ENCODE measurements at regions not wholly inside any gene's neighbourhood (a gene's known extent, or its start where the extent isn't known, plus 50 kb on each side); places are given as distances from the start of the nearest gene placed in this dataset.
"Not testable (repeated sequence)": the region's sequence is repeated elsewhere in the genome, so short reads cannot be mapped to it uniquely, and the experiment has no call there.

- no peak for DNase-seq
- in situ Hi-C loops (cut with HindIII; ENCODE audit: low pct_ligation_motif_present, low pct_unique_long_range_greater_than_20kb, low sequenced_read_pairs), result no loop called here
These were observed 156.2 kb downstream of the ZNF621 start for GRCh38 chr3:40680685-40681657.

GRCh38 chr3:40681658-40682055 is 156.9 kb downstream of the ZNF621 start:
- in situ Hi-C loops (cut with HindIII; ENCODE audit: low pct_ligation_motif_present, low pct_unique_long_range_greater_than_20kb, low sequenced_read_pairs), result no loop called here
- DNase-seq, result no peak

GRCh38 chr3:40689837-40690236 is 165.1 kb downstream of the ZNF621 start:
- in situ Hi-C loops (cut with HindIII; ENCODE audit: low pct_ligation_motif_present, low pct_unique_long_range_greater_than_20kb, low sequenced_read_pairs), result no loop called here
- no peak for DNase-seq

- in situ Hi-C loops (cut with HindIII; ENCODE audit: low pct_ligation_motif_present, low pct_unique_long_range_greater_than_20kb, low sequenced_read_pairs), result no loop called here
- DNase-seq, result no peak
These were observed 166.1 kb downstream of the ZNF621 start for GRCh38 chr3:40690749-40691451.

GRCh38 chr3:40691452-40691861 is 166.7 kb downstream of the ZNF621 start:
- in situ Hi-C loops (cut with HindIII; ENCODE audit: low pct_ligation_motif_present, low pct_unique_long_range_greater_than_20kb, low sequenced_read_pairs), result no loop called here
- DNase-seq, result no peak

GRCh38 chr3:40695848-40696247 is 171.1 kb downstream of the ZNF621 start:
- DNase-seq, result no peak
- in situ Hi-C loops (cut with HindIII; ENCODE audit: low pct_ligation_motif_present, low pct_unique_long_range_greater_than_20kb, low sequenced_read_pairs), result no loop called here

GRCh38 chr3:40698611-40699010 is 173.9 kb downstream of the ZNF621 start:
- in situ Hi-C loops (cut with HindIII; ENCODE audit: low pct_ligation_motif_present, low pct_unique_long_range_greater_than_20kb, low sequenced_read_pairs); DNase-seq: not testable (repeated sequence)

GRCh38 chr3:40701016-40701588 is 176.3 kb downstream of the ZNF621 start:
- in situ Hi-C loops (cut with HindIII; ENCODE audit: low pct_ligation_motif_present, low pct_unique_long_range_greater_than_20kb, low sequenced_read_pairs), result no loop called here
- no peak for DNase-seq

- in situ Hi-C loops (cut with HindIII; ENCODE audit: low pct_ligation_motif_present, low pct_unique_long_range_greater_than_20kb, low sequenced_read_pairs), result no loop called here
- no peak for DNase-seq
These were observed 179.5 kb downstream of the ZNF621 start for GRCh38 chr3:40704224-40704623.

GRCh38 chr3:40705663-40706062 is 180.9 kb downstream of the ZNF621 start:
- no peak for DNase-seq
- in situ Hi-C loops (cut with HindIII; ENCODE audit: low pct_ligation_motif_present, low pct_unique_long_range_greater_than_20kb, low sequenced_read_pairs), result no loop called here

GRCh38 chr3:40713306-40713705 is 188.5 kb downstream of the ZNF621 start:
- in situ Hi-C loops (cut with HindIII; ENCODE audit: low pct_ligation_motif_present, low pct_unique_long_range_greater_than_20kb, low sequenced_read_pairs), result no loop called here
- no peak for DNase-seq

GRCh38 chr3:40713795-40714194 is 189.0 kb downstream of the ZNF621 start:
- in situ Hi-C loops (cut with HindIII; ENCODE audit: low pct_ligation_motif_present, low pct_unique_long_range_greater_than_20kb, low sequenced_read_pairs), result no loop called here
- DNase-seq, result no peak

- in situ Hi-C loops (cut with HindIII; ENCODE audit: low pct_ligation_motif_present, low pct_unique_long_range_greater_than_20kb, low sequenced_read_pairs), result no loop called here
- DNase-seq, result no peak
These were observed 190.1 kb downstream of the ZNF621 start for GRCh38 chr3:40714771-40715345.

- no peak for DNase-seq
- in situ Hi-C loops (cut with HindIII; ENCODE audit: low pct_ligation_motif_present, low pct_unique_long_range_greater_than_20kb, low sequenced_read_pairs), result no loop called here
These were observed 190.8 kb downstream of the ZNF621 start for GRCh38 chr3:40715551-40715950.

- no peak for DNase-seq
- in situ Hi-C loops (cut with HindIII; ENCODE audit: low pct_ligation_motif_present, low pct_unique_long_range_greater_than_20kb, low sequenced_read_pairs), result no loop called here
These were observed 192.7 kb downstream of the ZNF621 start for GRCh38 chr3:40717471-40717870.

- no peak for DNase-seq
- in situ Hi-C loops (cut with HindIII; ENCODE audit: low pct_ligation_motif_present, low pct_unique_long_range_greater_than_20kb, low sequenced_read_pairs), result no loop called here
These were observed 193.4 kb downstream of the ZNF621 start for GRCh38 chr3:40718209-40718608.

- in situ Hi-C loops (cut with HindIII; ENCODE audit: low pct_ligation_motif_present, low pct_unique_long_range_greater_than_20kb, low sequenced_read_pairs), result no loop called here
- DNase-seq, result no peak
These were observed 193.9 kb downstream of the ZNF621 start for GRCh38 chr3:40718681-40719080.

- peak; percentile 7 for DNase-seq
- in situ Hi-C loops (cut with HindIII; ENCODE audit: low pct_ligation_motif_present, low pct_unique_long_range_greater_than_20kb, low sequenced_read_pairs), result no loop called here
These were observed 195.0 kb downstream of the ZNF621 start for GRCh38 chr3:40719660-40720287.

GRCh38 chr3:40720341-40720740 is 195.6 kb downstream of the ZNF621 start:
- in situ Hi-C loops (cut with HindIII; ENCODE audit: low pct_ligation_motif_present, low pct_unique_long_range_greater_than_20kb, low sequenced_read_pairs), result no loop called here
- DNase-seq, result no peak

All from ACHN (cell line).